HG02623 (cell line): ENCODE measurements at regions not wholly inside any gene's neighbourhood (a gene's known extent, or its start where the extent isn't known, plus 50 kb on each side); places are given as distances from the start of the nearest gene placed in this dataset.
"Not testable (repeated sequence)": the region's sequence is repeated elsewhere in the genome, so short reads cannot be mapped to it uniquely, and the experiment has no call there.

Experiments
- ATAC-seq: cut with Tn5 transposase; IDR thresholded peaks from one replicate; pipeline ENCODE4 v1.9.1; 2021; ENCODE audit warnings: moderate library complexity; ENCODE audit not compliant: unreplicated experiment

GRCh38 chr1:194629011-194629410 is 1442.6 kb upstream of the B3GALT2 start:
- no peak for ATAC-seq

DNA sequence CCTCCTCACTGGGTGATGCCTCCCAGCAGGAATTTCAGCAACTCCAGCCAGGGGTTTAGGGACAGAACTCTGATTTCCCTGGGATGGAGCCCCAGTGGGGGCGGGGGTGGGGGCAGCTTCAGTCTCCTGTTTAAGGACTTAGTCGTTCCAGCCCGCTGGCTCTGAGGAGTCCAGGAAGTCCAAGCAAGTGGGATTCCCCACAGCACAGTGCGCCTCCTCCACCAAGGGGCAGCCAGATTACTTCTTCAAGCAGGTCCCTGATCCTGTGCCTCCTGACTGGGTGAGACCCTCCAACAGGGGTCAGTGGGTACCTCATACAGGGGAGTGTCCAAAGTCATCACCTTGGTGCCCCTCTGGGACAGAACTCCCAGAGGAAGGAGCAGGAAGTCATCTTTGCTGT is 1438.4 kb upstream of the B3GALT2 start:
- ATAC-seq = no peak

GRCh38 chr1:194618101-194618500 is 1431.7 kb upstream of the B3GALT2 start:
- no peak for ATAC-seq

DNA sequence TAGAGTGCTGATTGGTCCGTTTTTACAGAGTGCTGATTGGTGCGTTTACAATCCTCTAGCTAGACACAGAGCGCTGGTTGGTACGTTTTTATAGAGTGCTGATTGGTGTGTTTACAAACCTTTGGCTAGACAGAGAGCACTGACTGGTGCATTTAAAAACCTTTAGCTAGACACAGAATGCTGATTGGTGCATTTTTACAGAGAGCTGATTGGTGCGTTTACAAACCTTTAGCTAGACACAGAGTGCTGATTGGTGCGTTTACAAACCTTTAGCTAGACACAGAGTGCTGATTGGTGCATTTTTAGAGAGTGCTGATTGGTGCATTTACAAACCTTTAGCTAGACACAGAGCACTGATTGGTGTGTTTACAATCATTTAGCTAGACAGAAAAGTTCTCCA is 1430.9 kb upstream of the B3GALT2 start:
- ATAC-seq = not testable (repeated sequence)

- ATAC-seq = no peak
These were observed 1430.4 kb upstream of the B3GALT2 start for GRCh38 chr1:194616835-194617234.

DNA sequence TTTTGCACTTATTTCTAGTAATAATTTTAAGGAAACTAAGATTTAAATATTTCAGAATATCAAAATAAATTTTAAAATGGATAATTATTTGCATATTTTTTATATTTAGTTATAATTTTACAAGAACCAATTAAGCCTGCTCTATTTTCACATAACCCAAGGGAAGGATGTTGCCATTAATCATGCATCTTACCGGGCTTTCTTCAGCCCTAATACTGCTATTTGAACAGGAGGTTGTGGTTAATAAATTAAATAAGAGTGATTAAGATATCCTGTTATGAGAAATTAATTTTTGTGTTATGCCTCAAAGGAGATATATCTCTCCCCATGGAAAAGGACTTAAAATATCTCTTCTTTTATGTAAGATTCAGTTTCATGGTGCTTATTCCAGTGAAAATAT is 1415.8 kb upstream of the B3GALT2 start:
- ATAC-seq = no peak

DNA sequence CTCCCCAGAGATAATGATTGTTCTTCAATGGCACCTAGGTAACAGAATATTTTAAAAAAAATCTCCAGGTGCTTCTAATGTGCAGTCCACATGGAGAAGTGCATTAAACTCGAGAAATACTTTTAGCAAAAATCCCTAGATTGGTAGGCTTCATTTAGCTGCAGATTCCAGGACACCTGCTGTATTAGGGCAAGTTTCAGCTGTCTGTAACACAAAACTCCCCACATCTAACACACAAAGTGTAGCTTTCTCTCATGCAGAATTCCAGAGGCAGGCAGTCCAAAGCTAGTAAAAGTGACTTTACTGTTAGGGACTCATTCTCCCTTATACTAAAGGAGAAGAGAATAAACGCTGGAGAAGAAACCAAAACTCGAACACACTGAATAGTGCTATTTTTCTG is 1414.3 kb upstream of the B3GALT2 start:
- no peak for ATAC-seq

- no peak for ATAC-seq
These were observed 1411.7 kb upstream of the B3GALT2 start for GRCh38 chr1:194598098-194598497.

- no peak for ATAC-seq
These were observed 1399.9 kb upstream of the B3GALT2 start for GRCh38 chr1:194586302-194586701.

DNA sequence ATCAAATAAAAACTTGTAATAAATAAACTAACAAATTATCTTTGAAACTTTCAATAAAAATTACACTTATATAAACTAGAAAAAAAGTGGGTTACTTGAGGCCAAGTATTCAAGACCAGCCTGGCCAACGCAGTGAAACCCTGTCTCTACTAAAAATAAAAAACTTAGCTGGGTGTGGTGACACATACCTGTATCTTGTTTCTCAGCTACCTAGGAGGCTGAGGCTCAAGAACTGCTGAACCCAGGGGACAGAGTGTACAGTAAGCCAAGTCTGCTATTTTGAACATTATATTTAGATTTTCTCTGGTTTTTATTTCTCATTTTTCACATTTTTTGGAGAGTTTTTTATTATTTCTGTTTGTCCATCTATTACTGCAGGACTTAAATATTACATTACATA is 1397.6 kb upstream of the B3GALT2 start:
- ATAC-seq = no peak

- ATAC-seq = no peak
These were observed 1384.1 kb upstream of the B3GALT2 start for GRCh38 chr1:194570476-194570875.

- ATAC-seq = no peak
These were observed 1382.2 kb upstream of the B3GALT2 start for GRCh38 chr1:194568610-194569009.

GRCh38 chr1:194548071-194548470 is 1361.7 kb upstream of the B3GALT2 start:
- no peak for ATAC-seq

- ATAC-seq = no peak
These were observed 1357.6 kb upstream of the B3GALT2 start for GRCh38 chr1:194544012-194544411.

GRCh38 chr1:194538453-194538852 is 1352.0 kb upstream of the B3GALT2 start:
- no peak for ATAC-seq

GRCh38 chr1:194537521-194537920 is 1351.1 kb upstream of the B3GALT2 start:
- no peak for ATAC-seq

DNA sequence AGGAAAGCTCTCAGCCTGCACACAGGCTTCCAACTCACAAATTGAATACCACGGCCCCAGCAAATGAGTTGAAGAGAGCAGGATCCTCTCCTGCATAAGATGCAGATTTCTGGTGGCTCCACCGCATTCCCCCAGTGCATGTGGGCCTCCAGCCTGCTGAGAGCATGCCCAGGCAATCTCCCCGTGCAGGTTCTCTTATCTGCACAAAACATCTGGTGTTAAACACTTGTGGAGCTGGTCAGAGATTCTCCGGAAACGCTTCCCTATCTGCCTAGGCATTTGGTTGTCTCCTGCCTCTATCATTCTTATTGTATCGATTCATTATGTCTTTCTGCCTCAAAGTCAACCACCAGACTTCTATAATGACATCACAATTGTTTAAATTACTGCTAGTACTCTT is 1349.0 kb upstream of the B3GALT2 start:
- no peak for ATAC-seq

- no peak for ATAC-seq
These were observed 1348.4 kb upstream of the B3GALT2 start for GRCh38 chr1:194534784-194535183.

GRCh38 chr1:194533641-194534040 is 1347.2 kb upstream of the B3GALT2 start:
- ATAC-seq = no peak

- no peak for ATAC-seq
These were observed 1331.2 kb upstream of the B3GALT2 start for GRCh38 chr1:194517567-194517966.

- no peak for ATAC-seq
These were observed 1329.5 kb upstream of the B3GALT2 start for GRCh38 chr1:194515916-194516315.

DNA sequence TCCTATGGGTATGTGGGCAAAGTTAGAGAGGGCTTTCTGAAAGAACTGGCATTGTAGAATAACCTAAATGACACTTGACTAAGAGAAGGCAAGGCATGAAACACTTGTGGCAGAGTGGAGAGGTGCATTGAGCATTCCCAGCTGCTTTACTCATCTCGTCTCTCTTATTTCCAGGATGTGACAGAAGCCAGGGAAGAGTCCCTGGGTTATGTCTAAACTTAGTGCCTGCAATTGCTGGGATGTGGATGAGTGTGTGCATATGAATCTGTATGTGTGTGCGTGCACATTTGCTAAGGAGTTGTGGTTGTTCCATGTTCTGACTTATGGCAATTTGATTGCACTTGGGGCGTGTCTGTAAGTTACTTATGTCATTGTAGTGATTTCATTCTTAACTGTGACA is 1326.5 kb upstream of the B3GALT2 start:
- ATAC-seq = no peak

DNA sequence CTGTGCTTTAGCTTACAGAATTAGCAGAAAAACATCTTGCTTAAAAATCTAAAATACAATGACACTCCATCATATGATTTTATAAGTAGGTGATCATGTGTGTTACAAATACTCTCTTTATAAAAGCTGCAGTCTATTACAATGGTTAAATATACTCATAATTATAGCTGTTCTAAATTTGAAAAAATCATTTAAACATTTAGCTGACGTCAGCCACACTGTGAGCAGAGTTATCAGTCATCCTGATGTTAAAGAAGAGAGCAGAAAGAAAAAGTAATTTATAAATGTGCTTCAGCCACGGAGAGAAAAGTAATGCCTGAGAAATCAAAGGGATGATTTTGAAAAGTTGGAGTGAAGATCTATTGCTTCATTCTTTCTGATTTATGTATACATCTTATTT is 1325.9 kb upstream of the B3GALT2 start:
- ATAC-seq = no peak

DNA sequence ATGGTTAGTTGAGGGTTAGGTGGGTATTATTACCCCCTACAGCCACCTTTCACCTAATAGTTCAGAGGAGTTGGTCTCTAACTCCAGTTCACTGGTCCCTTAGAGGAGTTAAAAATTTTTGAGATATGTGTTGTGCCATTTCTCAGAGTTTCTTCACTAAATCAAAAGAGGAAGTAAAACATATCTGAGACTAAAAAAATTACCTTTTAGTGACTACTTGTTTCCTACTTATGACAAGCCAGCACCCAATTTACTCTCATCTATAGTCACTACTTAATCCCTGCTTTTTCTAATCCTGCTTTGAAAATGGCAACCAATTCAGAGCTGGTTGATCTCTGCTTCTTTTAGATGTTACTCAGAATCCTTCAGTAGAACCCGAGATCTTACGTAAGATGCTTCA is 1316.8 kb upstream of the B3GALT2 start:
- ATAC-seq = no peak
